ENCODE measurements at regions not wholly inside any gene's neighbourhood (a gene's known extent, or its start where the extent isn't known, plus 50 kb on each side); places are given as distances from the start of the nearest gene placed in this dataset.

GRCh38 chr1:30151826-30152225 lies 571.6 kb downstream of the MATN1 start:
- H3K36me3 ChIP-seq (ENCODE audit: control insufficient read depth, insufficient read depth, low read length) = no peaks in the 10 kb centered on the region
- DNase-seq (ENCODE audit: low read depth) = no peak
- no peak overlapping the region for H3K4me3 ChIP-seq (ENCODE audit: low read depth, low read length)
- CTCF ChIA-PET = no interaction called here
- POLR2A ChIA-PET = no interaction called here
- H3K27me3 ChIP-seq (ENCODE audit: control insufficient read depth, insufficient read depth, low read length) = no peaks in the 10 kb centered on the region
- no peak for TF ChIP-seq CTCF (IDR thresholded peaks at IDR 0.05; ENCODE audit: insufficient read depth, low read depth, low read length)

GRCh38 chr1:30151119-30151518 lies 572.3 kb downstream of the MATN1 start:
- no peaks in the 10 kb centered on the region for H3K36me3 ChIP-seq (ENCODE audit: control insufficient read depth, insufficient read depth, low read length)
- DNase-seq (ENCODE audit: low read depth) = no peak
- ChIA-PET POLR2A (no interaction called here), CTCF (no interaction called here)
- no peak for TF ChIP-seq CTCF (IDR thresholded peaks at IDR 0.05; ENCODE audit: insufficient read depth, low read depth, low read length)
- no peaks in the 10 kb centered on the region for H3K27me3 ChIP-seq (ENCODE audit: control insufficient read depth, insufficient read depth, low read length)
- H3K4me3 ChIP-seq (ENCODE audit: low read depth, low read length) = no peak overlapping the region

- ChIA-PET CTCF (no interaction called here), POLR2A (no interaction called here)
- Histone ChIP-seq H3K4me3 (ENCODE audit: low read depth, low read length) (no peak overlapping the region), H3K27me3 (ENCODE audit: control insufficient read depth, insufficient read depth, low read length) (no peaks in the 10 kb centered on the region), H3K36me3 (ENCODE audit: control insufficient read depth, insufficient read depth, low read length) (no peaks in the 10 kb centered on the region)
- no peak for DNase-seq (ENCODE audit: low read depth)
- TF ChIP-seq CTCF (IDR thresholded peaks at IDR 0.05; ENCODE audit: insufficient read depth, low read depth, low read length) = no peak
Measured at GRCh38 chr1:30149226-30149625, 574.2 kb downstream of the MATN1 start.

GRCh38 chr1:30148676-30149075 lies 574.7 kb downstream of the MATN1 start:
- POLR2A ChIA-PET = no interaction called here
- TF ChIP-seq CTCF (IDR thresholded peaks at IDR 0.05; ENCODE audit: insufficient read depth, low read depth, low read length) = no peak
- Histone ChIP-seq H3K4me3 (ENCODE audit: low read depth, low read length) (no peak overlapping the region), H3K27me3 (ENCODE audit: control insufficient read depth, insufficient read depth, low read length) (no peaks in the 10 kb centered on the region), H3K36me3 (ENCODE audit: control insufficient read depth, insufficient read depth, low read length) (no peaks in the 10 kb centered on the region)
- CTCF ChIA-PET = no interaction called here
- DNase-seq (ENCODE audit: low read depth) = no peak

- CTCF ChIA-PET = no interaction called here
- no peak for TF ChIP-seq CTCF (IDR thresholded peaks at IDR 0.05; ENCODE audit: insufficient read depth, low read depth, low read length)
Measured at GRCh38 chr1:30147188-30147587, 576.2 kb downstream of the MATN1 start.

More at GRCh38 chr1:30147188-30147587, 576.2 kb downstream of the MATN1 start:
- H3K4me3 ChIP-seq (ENCODE audit: low read depth, low read length) = no peak overlapping the region
- no peaks in the 10 kb centered on the region for H3K36me3 ChIP-seq (ENCODE audit: control insufficient read depth, insufficient read depth, low read length)
- POLR2A ChIA-PET = no interaction called here
- no peak for DNase-seq (ENCODE audit: low read depth)
- H3K27me3 ChIP-seq (ENCODE audit: control insufficient read depth, insufficient read depth, low read length) = no peaks in the 10 kb centered on the region

All from BJ (cell line).